ENCODE measurements at regions not wholly inside any gene's neighbourhood (a gene's known extent, or its start where the extent isn't known, plus 50 kb on each side); places are given as distances from the start of the nearest gene placed in this dataset.

DNA sequence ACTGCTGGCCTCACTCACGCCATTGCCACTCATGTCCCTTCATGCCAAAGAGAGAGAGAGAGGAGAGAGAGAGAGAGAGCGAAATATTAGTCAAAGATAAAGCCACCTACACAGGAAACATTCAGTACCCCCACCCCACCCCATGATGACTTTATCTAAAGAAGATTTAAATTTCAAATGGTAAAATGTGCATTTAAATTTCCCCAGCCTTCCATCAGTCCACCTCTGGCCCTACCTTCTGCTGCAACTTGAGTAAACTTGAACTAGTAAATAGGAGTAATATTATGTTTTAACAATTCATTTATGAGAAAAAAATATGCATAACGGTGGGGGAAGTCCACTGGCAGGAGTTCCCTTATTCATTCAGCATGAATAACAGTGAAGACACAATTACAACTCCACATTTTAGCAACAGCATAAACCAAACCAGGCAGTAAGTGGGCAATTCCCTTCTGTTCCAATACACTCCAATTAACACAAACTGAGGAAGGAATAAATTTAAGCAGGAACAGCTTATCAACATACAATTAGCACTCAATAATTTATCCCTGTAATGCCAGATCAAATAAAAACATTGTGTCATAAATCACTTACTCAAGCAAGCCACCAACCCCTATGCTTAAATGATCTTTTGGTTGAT lies 264.2 kb downstream of the LNPK start:
- TF ChIP-seq SIN3A (conservative IDR thresholded peaks at IDR 0.05 in 1 of 2, IDR thresholded peaks at IDR 0.05 in 1 of 2; ENCODE audit: low read depth in 1 of 2, low read length in 2 of 2) (no peak), SRF (IDR thresholded peaks at IDR 0.05; ENCODE audit: low read depth, low read length) (no peak), CEBPB (IDR thresholded peaks at IDR 0.05; ENCODE audit: low read depth, low read length) (no peak), SUZ12 (IDR thresholded peaks at IDR 0.05; ENCODE audit: low read length) (no peak)
- TF ChIP-seq, protein P1, sequence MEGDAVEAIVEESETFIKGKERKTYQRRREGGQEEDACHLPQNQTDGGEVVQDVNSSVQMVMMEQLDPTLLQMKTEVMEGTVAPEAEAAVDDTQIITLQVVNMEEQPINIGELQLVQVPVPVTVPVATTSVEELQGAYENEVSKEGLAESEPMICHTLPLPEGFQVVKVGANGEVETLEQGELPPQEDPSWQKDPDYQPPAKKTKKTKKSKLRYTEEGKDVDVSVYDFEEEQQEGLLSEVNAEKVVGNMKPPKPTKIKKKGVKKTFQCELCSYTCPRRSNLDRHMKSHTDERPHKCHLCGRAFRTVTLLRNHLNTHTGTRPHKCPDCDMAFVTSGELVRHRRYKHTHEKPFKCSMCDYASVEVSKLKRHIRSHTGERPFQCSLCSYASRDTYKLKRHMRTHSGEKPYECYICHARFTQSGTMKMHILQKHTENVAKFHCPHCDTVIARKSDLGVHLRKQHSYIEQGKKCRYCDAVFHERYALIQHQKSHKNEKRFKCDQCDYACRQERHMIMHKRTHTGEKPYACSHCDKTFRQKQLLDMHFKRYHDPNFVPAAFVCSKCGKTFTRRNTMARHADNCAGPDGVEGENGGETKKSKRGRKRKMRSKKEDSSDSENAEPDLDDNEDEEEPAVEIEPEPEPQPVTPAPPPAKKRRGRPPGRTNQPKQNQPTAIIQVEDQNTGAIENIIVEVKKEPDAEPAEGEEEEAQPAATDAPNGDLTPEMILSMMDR (IDR thresholded peaks at IDR 0.05; ENCODE audit: control extremely low read depth in 1 of 3, insufficient read depth in 1 of 3, low read depth in 1 of 3, low read length in 3 of 3): no peak
- TF ChIP-seq, protein P2, sequence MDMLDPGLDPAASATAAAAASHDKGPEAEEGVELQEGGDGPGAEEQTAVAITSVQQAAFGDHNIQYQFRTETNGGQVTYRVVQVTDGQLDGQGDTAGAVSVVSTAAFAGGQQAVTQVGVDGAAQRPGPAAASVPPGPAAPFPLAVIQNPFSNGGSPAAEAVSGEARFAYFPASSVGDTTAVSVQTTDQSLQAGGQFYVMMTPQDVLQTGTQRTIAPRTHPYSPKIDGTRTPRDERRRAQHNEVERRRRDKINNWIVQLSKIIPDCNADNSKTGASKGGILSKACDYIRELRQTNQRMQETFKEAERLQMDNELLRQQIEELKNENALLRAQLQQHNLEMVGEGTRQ (IDR thresholded peaks at IDR 0.05; ENCODE audit: low read length): no peak

Data from H1 (cell line).